HepG2 (cell line): ENCODE measurements at regions not wholly inside any gene's neighbourhood (a gene's known extent, or its start where the extent isn't known, plus 50 kb on each side); places are given as distances from the start of the nearest gene placed in this dataset.

Experiments used
- CTCF ChIP-seq: sonication (generic); formaldehyde crosslinking; IDR thresholded peaks from 2 replicates; pipeline ENCODE4 v1.5.0; 2020; ENCODE audit warnings: mild to moderate bottlenecking, missing genetic modification reagents, moderate library complexity
- GLI4 ChIP-seq: sonication (generic); formaldehyde crosslinking; IDR thresholded peaks from 2 replicates; pipeline ENCODE4 v1.5.1; 2020; ENCODE audit warnings: missing genetic modification reagents, mild to moderate bottlenecking, moderate library complexity, borderline replicate concordance
- KLF13 ChIP-seq: sonication (generic); formaldehyde crosslinking; IDR thresholded peaks from 2 replicates; pipeline ENCODE4 v1.4.0; 2020; ENCODE audit warnings: mild to moderate bottlenecking, missing genetic modification reagents
- PLRG1 ChIP-seq: fragments of 450-650 bp; conservative IDR thresholded peaks from 2 replicates; pipeline ENCODE4 v1.6.1; 2016
- SMC3 ChIP-seq: IDR thresholded peaks from 2 replicates; pipeline ENCODE4 v1.6.1; 2011; ENCODE audit warnings: low read length, improper control_type of control experiment
- ZBTB33 ChIP-seq: sonication (generic); formaldehyde crosslinking; IDR thresholded peaks from 2 replicates; pipeline ENCODE4 v1.4.0; 2020; ENCODE audit warnings: missing genetic modification reagents
- ZBTB8A ChIP-seq: sonication (generic); formaldehyde crosslinking; IDR thresholded peaks from 2 replicates; pipeline ENCODE4 v1.4.0; 2020; ENCODE audit warnings: mild to moderate bottlenecking, low read depth, missing genetic modification reagents, borderline replicate concordance
- TF ChIP-seq, protein P1 (sequence below): IDR thresholded peaks from 2 replicates; pipeline ENCODE4 v1.6.1; 2016

GRCh38 chr11:114918286-114918685, 240.0 kb downstream of the NXPE2 start:
- TF ChIP-seq SMC3, result no peak
- no peak for TF ChIP-seq ZBTB8A (CRISPR knock-in tag)
- TF ChIP-seq CTCF (CRISPR knock-in tag), result no peak
- no peak for TF ChIP-seq GLI4 (CRISPR knock-in tag)
- no peak for TF ChIP-seq ZBTB33 (CRISPR knock-in tag)
- TF ChIP-seq KLF13, result no peak
- no peak for TF ChIP-seq PLRG1
- TF ChIP-seq, protein P1, sequence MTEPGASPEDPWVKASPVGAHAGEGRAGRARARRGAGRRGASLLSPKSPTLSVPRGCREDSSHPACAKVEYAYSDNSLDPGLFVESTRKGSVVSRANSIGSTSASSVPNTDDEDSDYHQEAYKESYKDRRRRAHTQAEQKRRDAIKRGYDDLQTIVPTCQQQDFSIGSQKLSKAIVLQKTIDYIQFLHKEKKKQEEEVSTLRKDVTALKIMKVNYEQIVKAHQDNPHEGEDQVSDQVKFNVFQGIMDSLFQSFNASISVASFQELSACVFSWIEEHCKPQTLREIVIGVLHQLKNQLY, result no peak
